ENCODE measurements at regions not wholly inside any gene's neighbourhood (a gene's known extent, or its start where the extent isn't known, plus 50 kb on each side); places are given as distances from the start of the nearest gene placed in this dataset.

DNA sequence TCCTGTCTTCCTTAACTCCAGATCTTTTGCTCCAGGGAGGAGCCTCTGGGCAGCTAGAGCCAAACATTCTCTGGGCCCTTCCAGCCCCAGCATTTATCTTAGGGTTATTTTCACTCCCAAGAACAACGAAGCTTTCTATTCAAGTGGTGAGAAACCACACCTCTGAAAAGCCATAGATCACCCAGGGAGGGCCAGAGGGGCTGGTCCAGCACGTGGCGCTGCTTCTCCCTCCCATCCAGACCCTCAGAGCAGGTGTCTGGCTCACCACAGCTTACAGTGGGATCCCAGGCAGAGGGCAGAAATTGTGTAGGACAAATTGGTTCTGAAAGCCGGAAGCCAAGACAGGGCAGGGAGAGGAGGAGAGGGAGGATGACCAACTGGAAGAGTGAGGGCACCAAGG is 74.0 kb upstream of the PKDCC start:
- TF ChIP-seq, protein P1, sequence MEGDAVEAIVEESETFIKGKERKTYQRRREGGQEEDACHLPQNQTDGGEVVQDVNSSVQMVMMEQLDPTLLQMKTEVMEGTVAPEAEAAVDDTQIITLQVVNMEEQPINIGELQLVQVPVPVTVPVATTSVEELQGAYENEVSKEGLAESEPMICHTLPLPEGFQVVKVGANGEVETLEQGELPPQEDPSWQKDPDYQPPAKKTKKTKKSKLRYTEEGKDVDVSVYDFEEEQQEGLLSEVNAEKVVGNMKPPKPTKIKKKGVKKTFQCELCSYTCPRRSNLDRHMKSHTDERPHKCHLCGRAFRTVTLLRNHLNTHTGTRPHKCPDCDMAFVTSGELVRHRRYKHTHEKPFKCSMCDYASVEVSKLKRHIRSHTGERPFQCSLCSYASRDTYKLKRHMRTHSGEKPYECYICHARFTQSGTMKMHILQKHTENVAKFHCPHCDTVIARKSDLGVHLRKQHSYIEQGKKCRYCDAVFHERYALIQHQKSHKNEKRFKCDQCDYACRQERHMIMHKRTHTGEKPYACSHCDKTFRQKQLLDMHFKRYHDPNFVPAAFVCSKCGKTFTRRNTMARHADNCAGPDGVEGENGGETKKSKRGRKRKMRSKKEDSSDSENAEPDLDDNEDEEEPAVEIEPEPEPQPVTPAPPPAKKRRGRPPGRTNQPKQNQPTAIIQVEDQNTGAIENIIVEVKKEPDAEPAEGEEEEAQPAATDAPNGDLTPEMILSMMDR (IDR thresholded peaks at IDR 0.05; ENCODE audit: extremely low read depth, missing control alignments): no peak
- DNase-seq (ENCODE audit: low spot score): no peak

DNA sequence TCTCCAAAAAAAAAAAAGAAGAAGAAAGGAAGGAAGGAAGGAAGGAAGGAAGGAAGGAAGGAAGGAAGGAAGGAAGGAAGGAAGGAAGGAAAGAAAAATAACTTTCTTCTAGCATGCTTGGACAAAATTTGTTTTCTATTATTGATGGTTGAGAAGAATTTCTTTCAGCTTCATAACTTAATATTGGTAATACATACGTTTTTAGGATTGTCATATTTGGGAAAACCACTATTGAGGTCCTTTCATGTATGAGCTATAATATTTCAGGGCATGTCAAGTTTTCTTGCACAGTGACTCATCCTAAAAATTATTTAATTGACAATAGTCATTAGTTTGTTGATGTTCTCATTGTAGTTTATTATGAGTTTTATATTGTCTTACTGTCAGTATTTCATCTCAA is 66.4 kb upstream of the PKDCC start:
- DNase-seq (ENCODE audit: low spot score): no peak
- TF ChIP-seq, protein P1 (IDR thresholded peaks at IDR 0.05; ENCODE audit: extremely low read depth, missing control alignments): no peak

DNA sequence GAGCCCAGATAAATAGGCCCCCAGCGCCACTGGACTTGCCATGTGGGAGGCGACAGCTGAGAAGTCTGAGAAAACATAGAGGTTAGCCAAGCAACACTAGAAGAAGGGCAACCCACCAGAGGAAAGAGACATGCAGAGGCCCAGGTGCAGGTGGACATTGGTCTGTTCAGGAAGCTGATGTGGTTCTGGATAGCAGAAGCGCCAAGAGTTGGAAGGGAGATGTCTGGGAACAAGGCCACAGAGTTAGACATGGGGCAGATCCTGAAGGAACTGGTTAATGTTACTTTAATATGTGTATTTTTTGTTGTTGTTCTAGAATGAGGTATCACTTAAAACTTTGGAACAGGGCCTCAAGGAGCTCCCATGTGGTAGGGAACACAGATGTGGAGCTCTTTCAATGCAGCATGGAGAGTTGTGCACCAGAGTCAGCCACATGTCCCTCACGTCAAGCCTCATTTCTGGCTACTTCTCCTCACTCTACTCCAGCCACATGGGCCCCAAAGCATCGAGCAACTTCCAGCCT is 62.2 kb upstream of the PKDCC start:
- no peak for DNase-seq (ENCODE audit: low spot score)
- TF ChIP-seq, protein P1 (IDR thresholded peaks at IDR 0.05; ENCODE audit: extremely low read depth, missing control alignments): no peak

DNA sequence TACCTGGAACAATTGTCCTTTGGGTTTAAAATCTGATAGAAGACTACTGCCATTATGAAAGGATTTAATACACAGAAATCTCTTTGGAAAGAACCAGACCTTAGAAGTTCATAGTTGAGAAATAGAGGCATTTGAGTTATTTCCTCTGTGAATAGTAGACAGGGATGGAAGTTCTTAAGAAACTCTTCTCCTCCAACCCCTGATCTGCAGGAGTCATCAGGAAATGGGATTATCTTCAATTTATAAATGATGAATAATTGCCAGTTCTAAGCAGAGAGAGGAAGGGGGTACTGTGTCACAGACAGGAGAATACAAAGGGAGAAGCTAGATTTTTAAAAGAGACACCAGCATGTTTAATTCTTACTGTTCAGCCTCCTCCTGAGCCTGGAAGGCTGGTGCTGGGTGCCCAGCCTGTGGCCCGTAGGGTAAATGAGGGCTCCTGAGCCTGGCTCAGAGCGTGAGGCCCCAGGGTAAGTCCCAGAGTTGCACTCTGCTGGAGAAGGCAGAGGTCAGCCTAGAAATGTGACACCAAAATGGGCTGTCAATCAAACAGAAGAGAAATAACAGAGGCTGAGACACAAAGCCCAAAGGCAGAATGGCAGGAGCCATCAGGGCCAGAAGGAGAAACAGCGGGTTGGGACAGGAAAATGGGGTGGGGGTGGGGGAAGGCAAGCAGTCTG is 58.2 kb upstream of the PKDCC start:
- DNase-seq (ENCODE audit: low spot score): no peak
- TF ChIP-seq, protein P1 (IDR thresholded peaks at IDR 0.05; ENCODE audit: extremely low read depth, missing control alignments): no peak

DNA sequence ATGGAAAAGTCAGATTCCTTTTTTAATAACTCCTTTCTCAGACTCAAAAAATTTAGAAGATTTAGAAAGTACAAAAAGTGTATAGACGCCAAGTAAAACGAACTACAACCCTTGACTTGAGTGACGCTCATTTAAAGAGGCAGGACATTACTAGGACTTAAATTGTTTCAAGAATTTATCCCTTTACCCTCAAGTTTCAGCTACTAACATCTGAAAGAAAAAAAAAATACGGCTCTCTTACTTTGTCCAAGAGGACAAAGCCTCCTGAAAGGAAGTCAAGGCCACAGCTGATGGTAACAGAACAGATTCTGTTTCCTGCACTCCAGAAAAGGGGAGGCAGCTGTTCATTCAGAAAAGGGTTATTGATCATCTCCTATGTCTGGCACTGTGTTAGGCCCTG is 57.6 kb upstream of the PKDCC start:
- TF ChIP-seq, protein P1 (IDR thresholded peaks at IDR 0.05; ENCODE audit: extremely low read depth, missing control alignments): no peak
- DNase-seq (ENCODE audit: low spot score): no peak

DNA sequence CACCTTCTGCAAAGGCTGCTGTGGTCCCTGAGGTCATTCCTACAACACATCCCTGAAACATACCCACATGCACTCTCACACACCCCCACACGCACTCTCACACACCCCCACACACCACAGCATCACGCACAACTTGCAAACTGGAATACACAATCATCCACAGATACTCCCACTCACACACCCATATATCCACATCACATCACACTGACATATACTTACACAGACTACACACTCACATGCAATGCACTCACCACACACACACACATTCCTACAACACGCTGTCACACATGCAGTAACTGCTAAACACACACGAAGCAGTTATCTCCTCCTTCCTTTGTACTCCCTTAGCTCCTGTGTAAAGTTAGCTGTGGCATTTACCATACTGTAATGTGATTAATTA is 57.1 kb upstream of the PKDCC start:
- DNase-seq (ENCODE audit: low spot score): no peak
- TF ChIP-seq, protein P1 (IDR thresholded peaks at IDR 0.05; ENCODE audit: extremely low read depth, missing control alignments): no peak

DNA sequence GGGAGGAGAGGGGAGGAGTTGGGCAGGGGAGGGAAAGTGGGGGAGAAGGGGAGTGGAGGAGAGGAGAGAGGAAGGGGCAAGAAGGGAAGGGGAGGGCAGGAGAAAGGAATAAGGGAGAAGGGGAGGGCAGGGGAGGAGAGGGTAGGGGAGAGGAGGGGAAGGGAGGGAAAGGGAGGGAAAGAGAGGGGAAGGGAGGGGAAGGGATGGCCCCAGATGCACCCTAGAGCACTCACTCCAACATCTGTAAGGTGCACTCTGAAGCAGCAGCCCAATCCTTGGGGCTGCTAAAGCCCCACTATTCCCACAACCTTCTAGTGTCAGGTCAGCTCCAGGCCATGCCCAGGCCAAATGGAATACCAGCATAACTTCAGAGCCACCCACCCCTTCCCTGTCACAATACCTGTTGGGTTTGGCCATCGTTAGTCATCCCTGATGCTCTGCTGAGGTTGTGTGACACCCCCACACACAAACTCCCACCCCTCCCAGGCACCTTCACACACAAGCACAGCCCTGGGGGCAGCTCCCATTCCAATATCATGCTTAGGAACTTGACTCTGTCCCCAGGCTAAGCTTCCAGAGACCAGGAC is 55.7 kb upstream of the PKDCC start:
- no peak for DNase-seq (ENCODE audit: low spot score)
- TF ChIP-seq, protein P1 (IDR thresholded peaks at IDR 0.05; ENCODE audit: extremely low read depth, missing control alignments): no peak

Measured in GM20000 (cell line).